T-helper 17 cell (primary cell): ENCODE measurements at regions not wholly inside any gene's neighbourhood (a gene's known extent, or its start where the extent isn't known, plus 50 kb on each side); places are given as distances from the start of the nearest gene placed in this dataset.

Experiments
- ATAC-seq: fragments of 150-1000 bp; cut with Tn5 transposase; 2 replicates; pipeline ENCODE4 v1.10.0; 2021; ENCODE audit warnings: mild to moderate bottlenecking, moderate library complexity
- DNase-seq, 3 donors: peaks; one replicate each; pipeline versions ENCODE4 v3.0.0 to v3.0.0-alpha.2; 2020 to 2021
- H3K9me3 ChIP-seq: one replicate; pipeline ENCODE4 v1.7.0; 2013; ENCODE audit warnings: low read length, mild to moderate bottlenecking; ENCODE audit not compliant: control insufficient read depth, poor library complexity, severe bottlenecking
- H3K27ac Mint-ChIP-seq: one replicate; pipeline ENCODE4 v1.8.0; 2022; ENCODE audit warnings: mild to moderate bottlenecking, moderate library complexity, mixed read lengths
- H3K27me3 Mint-ChIP-seq: one replicate; pipeline ENCODE4 v1.8.0; 2022; ENCODE audit warnings: mixed read lengths
- H3K36me3 Mint-ChIP-seq: one replicate; pipeline ENCODE4 v1.8.0; 2022; ENCODE audit warnings: low read depth, mixed read lengths
- H3K4me1 Mint-ChIP-seq: one replicate; pipeline ENCODE4 v1.8.0; 2022; ENCODE audit warnings: mild to moderate bottlenecking, mixed read lengths
- H3K4me3 Mint-ChIP-seq: one replicate; pipeline ENCODE4 v1.8.0; 2022; ENCODE audit warnings: mild to moderate bottlenecking, moderate library complexity, mixed read lengths

GRCh38 chr12:124688356-124688992, 121.1 kb upstream of the NCOR2 start:
- Mint-ChIP-seq H3K27me3 (peaks cover 15% of the 10 kb centered on the region), H3K36me3 (peaks cover 8% of the 10 kb centered on the region), H3K4me1 (peaks cover 18% of the 10 kb centered on the region), H3K27ac (no peak overlapping the region), H3K4me3 (no peak overlapping the region)
- H3K9me3 ChIP-seq: no peaks in the 10 kb centered on the region
- ATAC-seq (no peak), DNase-seq (no peak)

DNA sequence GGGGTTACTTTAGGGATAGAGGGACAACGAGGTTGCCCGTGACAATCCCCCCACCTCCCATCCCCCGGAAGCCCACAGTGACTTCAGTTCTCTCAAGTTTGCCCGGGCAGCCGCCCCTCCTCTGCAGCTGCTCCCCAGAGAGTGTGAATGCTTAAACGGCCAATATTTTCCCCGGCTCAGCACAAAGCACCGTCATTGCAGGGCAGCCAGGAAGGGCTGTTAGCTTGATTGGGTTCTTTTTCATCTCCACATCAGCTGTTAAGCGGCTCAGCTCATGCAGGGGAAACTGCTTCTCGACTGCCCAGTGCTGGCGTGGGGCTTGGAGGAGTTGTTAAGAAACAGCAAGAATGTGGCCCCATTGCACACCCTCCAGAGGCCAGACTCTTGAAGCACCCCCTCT, 120.5 kb upstream of the NCOR2 start:
- no peaks in the 10 kb centered on the region for H3K9me3 ChIP-seq
- H3K36me3 Mint-ChIP-seq: peaks cover 8% of the 10 kb centered on the region
- peak overlapping the region; percentile 63 for H3K4me3 Mint-ChIP-seq
- peaks cover 19% of the 10 kb centered on the region for H3K27me3 Mint-ChIP-seq
- DNase-seq (no peak), ATAC-seq (no peak)
- H3K4me1 Mint-ChIP-seq: peaks cover 18% of the 10 kb centered on the region
- peak overlapping the region; percentile 82 for H3K27ac Mint-ChIP-seq

- Mint-ChIP-seq H3K27me3 (peaks cover 25% of the 10 kb centered on the region), H3K4me3 (peak overlapping the region; percentile 63), H3K27ac (peak overlapping the region; percentile 82), H3K4me1 (peaks cover 18% of the 10 kb centered on the region), H3K36me3 (peaks cover 8% of the 10 kb centered on the region)
- no peak for DNase-seq
- no peak for ATAC-seq
- H3K9me3 ChIP-seq: no peaks in the 10 kb centered on the region
Observed at GRCh38 chr12:124687174-124687902, 119.9 kb upstream of the NCOR2 start.

DNA sequence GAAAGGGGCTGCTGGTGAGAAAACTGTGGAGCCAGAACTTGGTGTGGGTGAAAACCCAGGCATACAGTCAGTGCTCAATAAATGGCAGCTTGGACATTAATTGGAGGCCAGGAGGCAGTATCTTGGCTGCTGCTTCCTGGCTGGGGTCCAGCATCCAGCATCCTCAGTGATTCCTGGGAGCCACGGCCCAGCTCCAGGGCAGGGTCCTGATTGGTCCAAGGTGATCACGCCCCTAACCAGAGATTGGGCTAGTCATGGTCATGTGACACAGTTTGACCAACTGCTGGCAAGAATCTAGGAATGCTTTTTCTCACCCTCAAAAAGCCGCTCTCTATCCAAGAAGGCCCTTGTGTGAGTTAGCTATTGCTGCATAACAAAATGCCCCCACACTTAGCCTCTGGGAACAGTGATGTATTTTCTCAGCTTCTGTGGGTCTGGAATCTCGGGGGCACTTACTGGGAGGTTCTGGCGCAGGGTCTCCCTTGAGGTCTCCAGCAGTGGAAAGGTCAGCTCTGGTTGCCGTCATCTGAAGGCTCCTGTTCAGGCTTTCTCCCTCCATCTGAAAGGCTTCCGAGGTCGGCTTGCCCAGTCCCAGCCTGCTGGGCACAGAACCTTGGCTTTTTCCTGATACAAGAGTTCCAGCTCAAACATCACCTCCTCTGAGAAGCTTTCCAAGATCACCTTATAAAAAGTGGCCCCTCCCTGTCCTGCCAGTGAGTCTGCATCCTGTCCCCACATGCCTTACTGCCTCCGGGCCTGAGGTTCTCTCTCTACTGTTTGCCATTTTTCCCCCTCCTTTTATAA, 119.2 kb upstream of the NCOR2 start:
- peaks cover 8% of the 10 kb centered on the region for H3K36me3 Mint-ChIP-seq
- no peaks in the 10 kb centered on the region for H3K9me3 ChIP-seq
- ATAC-seq (no peak), DNase-seq (no peak)
- H3K27me3 Mint-ChIP-seq: peaks cover 25% of the 10 kb centered on the region
- no peak overlapping the region for H3K4me3 Mint-ChIP-seq
- H3K4me1 Mint-ChIP-seq: peaks cover 22% of the 10 kb centered on the region
- no peak overlapping the region for H3K27ac Mint-ChIP-seq

DNA sequence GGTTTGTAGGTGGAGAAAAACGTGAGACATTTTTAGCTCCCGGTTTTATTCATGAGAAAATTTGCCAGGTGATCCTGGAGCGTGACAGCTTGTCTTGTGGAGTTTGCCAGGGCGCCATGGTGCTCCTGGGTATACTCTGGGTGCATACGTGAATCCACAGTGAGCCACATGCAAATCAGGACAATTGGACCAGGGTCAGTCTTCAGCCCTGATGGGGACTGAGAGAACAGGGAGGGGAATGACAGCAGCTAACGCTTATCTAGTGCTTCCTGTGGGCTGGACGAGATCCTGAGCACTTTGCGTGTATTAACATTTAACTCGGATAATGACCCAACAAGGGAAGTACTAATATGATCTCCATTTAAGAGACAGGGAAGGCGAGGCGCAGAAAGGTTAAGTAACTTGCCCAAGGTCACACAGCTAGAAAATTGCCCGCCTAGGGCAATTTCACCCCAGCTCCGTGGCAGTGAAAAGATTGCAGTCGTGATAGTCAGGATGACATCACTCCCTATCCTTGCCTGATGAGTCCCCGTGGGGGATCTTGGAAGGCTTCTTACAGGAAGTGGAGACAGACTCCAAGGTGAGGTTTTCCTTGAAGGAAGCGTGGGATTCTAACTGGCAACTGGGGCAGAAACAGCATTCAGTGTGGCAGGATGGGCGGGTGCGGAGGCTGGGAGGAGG, 118.4 kb upstream of the NCOR2 start:
- Mint-ChIP-seq H3K4me1 (peaks cover 22% of the 10 kb centered on the region), H3K36me3 (peaks cover 8% of the 10 kb centered on the region), H3K27me3 (peaks cover 25% of the 10 kb centered on the region), H3K27ac (peak overlapping the region; percentile 6), H3K4me3 (no peak overlapping the region)
- DNase-seq: no peak
- no peaks in the 10 kb centered on the region for H3K9me3 ChIP-seq
- no peak for ATAC-seq

DNA sequence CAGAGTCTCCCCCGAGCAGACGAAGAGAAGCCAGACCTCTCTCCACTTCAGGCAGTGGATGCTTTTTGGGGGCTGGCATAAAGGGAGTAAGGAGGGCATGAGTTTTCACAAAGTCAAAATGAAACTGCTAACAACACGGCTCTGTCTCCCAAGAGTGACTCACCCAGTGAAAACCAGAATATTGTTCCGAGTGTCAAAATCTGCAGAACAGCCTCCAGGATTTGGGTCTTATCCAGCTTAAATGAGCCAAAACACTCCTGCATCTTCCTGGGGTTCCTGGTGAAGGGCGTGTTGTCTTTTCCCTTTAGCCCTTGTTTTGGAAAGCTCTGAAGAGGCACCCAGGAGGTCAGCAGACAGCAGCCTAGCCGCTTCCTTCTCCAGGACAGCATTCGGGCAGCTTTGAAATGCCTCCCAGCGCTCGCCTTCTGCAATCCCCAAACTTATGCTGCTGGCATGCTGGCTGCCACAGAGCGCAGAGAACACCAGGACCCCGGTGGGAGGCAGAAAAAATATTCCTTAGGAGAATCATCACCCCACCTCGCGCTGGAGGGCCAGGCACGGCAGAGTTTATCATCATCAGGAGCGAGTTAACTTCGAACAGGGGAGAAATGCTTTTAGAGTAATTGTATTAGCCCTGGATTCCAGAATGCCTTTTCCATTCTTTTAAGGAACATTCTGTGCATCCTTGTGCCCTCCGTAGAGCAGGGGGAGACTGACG, 117.7 kb upstream of the NCOR2 start:
- Mint-ChIP-seq H3K27ac (peak overlapping the region; percentile 6), H3K27me3 (peaks cover 25% of the 10 kb centered on the region), H3K36me3 (peaks cover 8% of the 10 kb centered on the region), H3K4me1 (peaks cover 22% of the 10 kb centered on the region), H3K4me3 (no peak overlapping the region)
- no peaks in the 10 kb centered on the region for H3K9me3 ChIP-seq
- no peak for DNase-seq
- no peak for ATAC-seq

DNA sequence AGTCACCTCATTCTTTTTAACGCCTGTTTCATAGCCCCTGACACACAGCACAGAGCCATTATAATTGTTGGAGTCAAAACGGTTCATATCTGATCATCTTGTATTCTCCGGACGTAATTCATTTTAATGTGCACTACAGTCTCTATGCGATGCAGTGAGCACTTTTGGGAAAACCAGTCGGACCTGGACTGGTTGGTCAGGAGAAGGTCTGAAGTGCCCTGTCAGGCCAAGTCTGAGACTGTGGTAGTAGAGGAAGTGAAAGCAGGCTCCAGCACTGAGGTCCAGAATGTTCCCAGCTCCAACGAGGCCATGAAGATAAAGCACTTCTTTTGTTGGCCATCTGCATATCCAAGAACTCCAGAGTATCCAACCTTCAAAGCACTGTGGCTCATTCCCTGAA, 117.1 kb upstream of the NCOR2 start:
- Mint-ChIP-seq H3K4me1 (peaks cover 22% of the 10 kb centered on the region), H3K4me3 (no peak overlapping the region), H3K27me3 (peaks cover 25% of the 10 kb centered on the region), H3K36me3 (peaks cover 8% of the 10 kb centered on the region), H3K27ac (no peak overlapping the region)
- H3K9me3 ChIP-seq: no peaks in the 10 kb centered on the region
- ATAC-seq (no peak), DNase-seq (no peak)

DNA sequence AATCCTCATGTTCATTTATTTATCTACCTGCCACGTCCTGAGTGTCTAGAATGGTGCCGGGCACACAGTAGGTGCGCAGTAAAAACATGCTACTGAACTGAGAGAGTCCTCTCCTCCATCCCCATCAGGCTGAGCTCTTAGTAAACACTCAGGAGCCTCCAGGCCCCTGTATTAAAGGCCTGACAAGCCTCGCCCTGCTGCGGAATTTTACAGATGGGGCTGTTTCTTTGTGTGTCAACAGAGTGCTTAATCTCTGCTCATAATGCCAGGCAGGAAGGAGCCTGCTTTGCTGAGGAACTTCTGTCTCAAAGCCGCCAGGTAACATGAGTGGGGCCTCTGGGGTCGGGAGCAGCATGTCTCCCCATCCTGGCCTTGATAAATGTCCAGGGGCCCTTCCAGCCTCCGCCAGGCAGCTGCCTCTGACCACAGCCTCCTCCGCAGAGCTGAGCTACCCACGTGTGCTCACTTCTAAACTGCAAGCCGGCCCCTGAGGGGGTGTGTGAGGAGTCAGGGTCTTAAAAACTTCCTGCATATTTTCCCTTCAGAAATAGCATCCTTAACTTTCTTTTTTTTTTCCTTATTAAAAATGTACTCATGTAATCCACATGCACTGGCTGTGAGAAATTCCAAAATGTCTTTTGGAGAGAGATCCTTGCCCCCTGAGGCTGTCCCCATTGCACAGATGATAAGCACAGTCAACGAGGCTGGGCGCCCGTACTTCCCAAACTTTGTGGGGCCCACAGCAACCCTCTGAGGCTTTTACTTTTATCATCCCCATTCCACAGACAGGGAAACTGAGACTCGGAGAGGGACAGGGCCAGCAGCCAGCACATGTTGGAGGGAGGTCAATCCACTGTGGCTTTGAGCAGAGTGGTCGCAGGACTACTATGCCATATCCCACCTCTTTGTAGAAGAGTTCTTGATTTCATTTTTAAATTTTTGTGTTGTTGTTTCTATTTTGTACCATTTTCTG, 116.0 kb upstream of the NCOR2 start:
- Mint-ChIP-seq H3K36me3 (peaks cover 8% of the 10 kb centered on the region), H3K4me3 (no peak overlapping the region), H3K4me1 (peaks cover 22% of the 10 kb centered on the region), H3K27me3 (peaks cover 25% of the 10 kb centered on the region), H3K27ac (no peak overlapping the region)
- DNase-seq (no peak), ATAC-seq (no peak)
- no peaks in the 10 kb centered on the region for H3K9me3 ChIP-seq

DNA sequence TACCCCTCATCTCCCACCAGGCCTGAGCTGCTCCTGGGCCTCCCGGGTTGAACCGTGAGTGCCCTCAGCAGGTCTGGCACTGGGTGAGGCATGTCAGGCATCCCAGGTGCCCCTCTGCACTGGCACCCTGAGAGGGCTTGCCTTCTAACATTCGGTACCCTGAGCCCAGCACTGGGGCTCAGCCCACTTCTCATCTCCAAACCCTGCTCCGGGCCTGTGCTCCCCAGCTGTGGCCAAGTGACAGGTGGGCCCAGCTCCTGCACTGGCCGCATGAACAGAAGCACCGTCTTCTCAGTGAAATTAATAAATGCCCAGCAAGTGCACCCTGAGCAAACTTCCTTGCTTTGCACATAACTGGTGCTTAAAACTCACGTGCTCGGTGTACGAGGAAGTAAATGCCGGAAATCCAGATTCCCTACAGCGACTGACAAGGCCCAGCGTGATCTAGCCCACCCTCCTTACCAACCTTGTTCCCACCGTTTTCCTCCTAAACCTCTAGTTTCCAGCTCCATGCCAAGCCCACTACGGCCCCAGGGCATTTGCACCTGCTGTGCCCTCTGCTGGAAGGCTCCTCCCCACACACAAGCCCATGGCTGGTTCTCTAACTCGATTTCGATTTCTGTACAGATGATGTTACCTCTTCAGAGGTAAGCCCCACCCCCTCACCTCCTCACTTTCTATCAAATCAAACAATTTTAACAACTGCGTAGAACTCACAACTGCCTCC, 115.2 kb upstream of the NCOR2 start:
- no peak for DNase-seq
- Mint-ChIP-seq H3K27ac (no peak overlapping the region), H3K27me3 (peaks cover 25% of the 10 kb centered on the region), H3K4me1 (peaks cover 16% of the 10 kb centered on the region), H3K4me3 (no peak overlapping the region), H3K36me3 (peaks cover 8% of the 10 kb centered on the region)
- ATAC-seq: no peak
- H3K9me3 ChIP-seq: no peaks in the 10 kb centered on the region

GRCh38 chr12:124681779-124682391, 114.5 kb upstream of the NCOR2 start:
- H3K27me3 Mint-ChIP-seq: peaks cover 25% of the 10 kb centered on the region
- no peak for ATAC-seq
- H3K36me3 Mint-ChIP-seq: peaks cover 2% of the 10 kb centered on the region
- no peak for DNase-seq
- H3K4me3 Mint-ChIP-seq: no peak overlapping the region
- H3K4me1 Mint-ChIP-seq: peaks cover 10% of the 10 kb centered on the region
- no peaks in the 10 kb centered on the region for H3K9me3 ChIP-seq
- H3K27ac Mint-ChIP-seq: no peak overlapping the region
